NAMALWA (cell line): ENCODE measurements at regions not wholly inside any gene's neighbourhood (a gene's known extent, or its start where the extent isn't known, plus 50 kb on each side); places are given as distances from the start of the nearest gene placed in this dataset.
"Not testable (repeated sequence)": the region's sequence is repeated elsewhere in the genome, so short reads cannot be mapped to it uniquely, and the experiment has no call there.

Source experiments
- DNase-seq: peaks from one replicate; pipeline ENCODE4 v3.0.0-alpha.2; 2015; ENCODE audit warnings: low spot score

GRCh38 chr5:32842813-32843530, 131.9 kb downstream of the NPR3 start:
- DNase-seq, result no peak

GRCh38 chr5:32843531-32843895, 132.4 kb downstream of the NPR3 start:
- DNase-seq, result no peak

GRCh38 chr5:32845171-32845570, 134.1 kb downstream of the NPR3 start:
- no peak for DNase-seq

- no peak for DNase-seq
These were observed 137.0 kb downstream of the NPR3 start for GRCh38 chr5:32848120-32848519.

- DNase-seq, result no peak
These were observed 137.6 kb downstream of the NPR3 start for GRCh38 chr5:32848681-32849080.

- no peak for DNase-seq
These were observed 139.8 kb downstream of the NPR3 start for GRCh38 chr5:32850817-32851496.

GRCh38 chr5:32851559-32852173, 140.5 kb downstream of the NPR3 start:
- no peak for DNase-seq

- no peak for DNase-seq
These were observed 141.4 kb downstream of the NPR3 start for GRCh38 chr5:32852535-32852934.

- no peak for DNase-seq
These were observed 141.9 kb downstream of the NPR3 start for GRCh38 chr5:32852976-32853375.

GRCh38 chr5:32854473-32854872, 143.4 kb downstream of the NPR3 start:
- no peak for DNase-seq

- no peak for DNase-seq
These were observed 148.1 kb downstream of the NPR3 start for GRCh38 chr5:32859211-32859641.

GRCh38 chr5:32865475-32865874, 154.4 kb downstream of the NPR3 start:
- no peak for DNase-seq

GRCh38 chr5:32866138-32866537, 155.0 kb downstream of the NPR3 start:
- no peak for DNase-seq

GRCh38 chr5:32869216-32869615, 158.1 kb downstream of the NPR3 start:
- no peak for DNase-seq

GRCh38 chr5:32876791-32877190, 165.7 kb downstream of the NPR3 start:
- DNase-seq, result no peak

GRCh38 chr5:32879364-32879763, 168.2 kb downstream of the NPR3 start:
- DNase-seq, result not testable (repeated sequence)

- no peak for DNase-seq
These were observed 169.7 kb downstream of the NPR3 start for GRCh38 chr5:32880796-32881195.

GRCh38 chr5:32887390-32887789, 176.3 kb downstream of the NPR3 start:
- no peak for DNase-seq

GRCh38 chr5:32889078-32889477, 178.0 kb downstream of the NPR3 start:
- DNase-seq, result no peak

GRCh38 chr5:32903613-32904012, 192.5 kb downstream of the NPR3 start:
- DNase-seq, result no peak

- no peak for DNase-seq
These were observed 197.5 kb downstream of the NPR3 start for GRCh38 chr5:32908641-32909040.

GRCh38 chr5:32909207-32909606, 198.1 kb downstream of the NPR3 start:
- DNase-seq, result no peak

GRCh38 chr5:32916648-32917047, 205.5 kb downstream of the NPR3 start:
- DNase-seq, result no peak
